ENCODE measurements at regions not wholly inside any gene's neighbourhood (a gene's known extent, or its start where the extent isn't known, plus 50 kb on each side); places are given as distances from the start of the nearest gene placed in this dataset.

GRCh38 chr21:27578741-27579265, 611.9 kb upstream of the ADAMTS5 start:
- TF ChIP-seq CTCF (conservative IDR thresholded peaks at IDR 0.05) = no peak
- no peak overlapping the region for H3K27ac ChIP-seq

- no peak overlapping the region for H3K27ac ChIP-seq
Measured at GRCh38 chr21:27572696-27573095, 605.8 kb upstream of the ADAMTS5 start.

GRCh38 chr21:27571706-27572105, 604.8 kb upstream of the ADAMTS5 start:
- TF ChIP-seq ZFX (IDR thresholded peaks at IDR 0.05) (no peak), CTCF (conservative IDR thresholded peaks at IDR 0.05) (no peak)

More at GRCh38 chr21:27572696-27573095, 605.8 kb upstream of the ADAMTS5 start:
- no peak for TF ChIP-seq CTCF (conservative IDR thresholded peaks at IDR 0.05)
- no peak for TF ChIP-seq ZFX (IDR thresholded peaks at IDR 0.05)

GRCh38 chr21:27570306-27570868, 603.5 kb upstream of the ADAMTS5 start:
- no peak overlapping the region for H3K27ac ChIP-seq
- TF ChIP-seq CTCF (conservative IDR thresholded peaks at IDR 0.05) (no peak), ZFX (IDR thresholded peaks at IDR 0.05) (no peak)

More at GRCh38 chr21:27571706-27572105, 604.8 kb upstream of the ADAMTS5 start:
- no peak overlapping the region for H3K27ac ChIP-seq

GRCh38 chr21:27569831-27570230, 602.9 kb upstream of the ADAMTS5 start:
- no peak overlapping the region for H3K27ac ChIP-seq
- TF ChIP-seq CTCF (conservative IDR thresholded peaks at IDR 0.05) (no peak), ZFX (IDR thresholded peaks at IDR 0.05) (no peak)

- H3K27ac ChIP-seq = no peak overlapping the region
- TF ChIP-seq ZFX (IDR thresholded peaks at IDR 0.05) (no peak), CTCF (conservative IDR thresholded peaks at IDR 0.05) (no peak)
Measured at GRCh38 chr21:27569091-27569490, 602.2 kb upstream of the ADAMTS5 start.

GRCh38 chr21:27567381-27567780, 600.5 kb upstream of the ADAMTS5 start:
- H3K27ac ChIP-seq = no peak overlapping the region
- TF ChIP-seq ZFX (IDR thresholded peaks at IDR 0.05) = no peak
- no peak for TF ChIP-seq CTCF (conservative IDR thresholded peaks at IDR 0.05)
